Frontal cortex (tissue), 3 donors: ENCODE measurements at regions not wholly inside any gene's neighbourhood (a gene's known extent, or its start where the extent isn't known, plus 50 kb on each side); places are given as distances from the start of the nearest gene placed in this dataset.
"Not testable (repeated sequence)": the region's sequence is repeated elsewhere in the genome, so short reads cannot be mapped to it uniquely, and the experiment has no call there.

Experiments
- DNase-seq, 2 donors: peaks; one replicate each; pipeline ENCODE4 v3.0.0; 2012; ENCODE audit warnings: low spot score in 2 of 2
- FAIRE-seq: peaks from 2 replicates; lab custom pipeline; 2012; peaks lifted over from hg19 to GRCh38; lab: Jason Lieb, UNC
- donor health status: control.
- donor health status: control.
- donor health status: control.

DNA sequence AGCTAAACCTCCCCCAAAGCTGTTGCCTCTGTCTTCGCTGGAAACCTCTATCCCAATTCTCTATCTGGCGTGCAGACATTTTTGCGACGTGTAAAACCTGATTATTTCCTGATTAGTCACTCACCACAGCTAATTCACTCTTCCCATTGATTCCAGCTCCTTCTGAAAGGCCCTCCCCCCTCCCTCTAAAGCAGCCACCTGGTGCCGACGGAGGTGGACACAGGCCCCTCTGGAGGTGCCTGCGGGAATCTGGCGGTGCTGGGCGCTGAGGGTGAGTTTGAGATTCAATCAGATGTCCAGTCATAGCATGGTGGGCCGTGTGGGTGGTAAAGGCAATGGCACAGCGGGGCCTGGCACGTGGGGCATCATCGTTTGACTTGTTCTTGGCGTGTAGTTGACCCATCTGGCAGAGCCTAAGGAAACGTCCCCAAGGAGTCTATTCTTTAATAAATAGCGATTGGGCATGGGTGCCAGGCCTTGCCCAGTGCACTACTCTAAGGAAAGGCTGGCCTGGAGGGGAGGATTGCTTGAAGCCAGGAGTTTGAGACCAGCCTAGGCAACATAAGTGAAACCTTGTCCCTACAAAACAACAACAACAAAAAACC lies 271.1 kb upstream of the MVB12B start:
- DNase-seq = no peak
- FAIRE-seq = no peak

DNA sequence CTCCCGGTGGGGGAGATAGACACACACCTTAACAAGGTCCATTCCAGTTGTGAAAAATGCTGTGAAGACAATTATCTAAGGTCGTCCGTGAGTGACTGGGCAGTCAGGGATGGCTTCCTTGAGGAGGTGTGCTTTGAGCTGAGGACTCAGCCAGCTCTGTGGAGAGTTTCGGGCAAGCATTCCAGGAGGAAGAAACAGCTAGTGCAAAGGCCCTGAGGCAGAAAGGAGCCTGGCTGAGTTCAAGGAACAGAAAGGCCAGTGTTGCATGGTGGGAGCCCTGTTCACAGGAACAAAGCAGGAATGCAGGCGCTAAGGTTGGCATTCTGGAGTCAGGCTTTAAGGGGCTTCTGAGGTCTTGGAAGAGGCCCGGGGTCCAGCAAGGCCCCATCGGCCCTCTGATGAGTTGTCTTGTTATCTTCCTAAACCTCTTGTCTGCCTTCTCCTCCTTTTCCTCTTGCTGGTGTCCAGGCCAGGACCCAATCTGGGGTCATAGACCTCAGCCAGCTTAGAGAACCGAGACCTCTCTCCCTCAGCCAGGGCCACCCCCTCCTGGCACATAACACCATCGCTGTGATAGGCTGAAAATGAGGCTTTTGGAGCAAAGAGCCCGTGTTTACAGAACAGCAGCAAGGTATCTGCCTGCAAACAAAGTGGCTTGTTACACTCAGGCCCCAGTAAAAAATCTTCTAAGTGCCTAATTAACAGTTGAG lies 270.2 kb upstream of the MVB12B start:
- DNase-seq (no peak), FAIRE-seq (no peak)

DNA sequence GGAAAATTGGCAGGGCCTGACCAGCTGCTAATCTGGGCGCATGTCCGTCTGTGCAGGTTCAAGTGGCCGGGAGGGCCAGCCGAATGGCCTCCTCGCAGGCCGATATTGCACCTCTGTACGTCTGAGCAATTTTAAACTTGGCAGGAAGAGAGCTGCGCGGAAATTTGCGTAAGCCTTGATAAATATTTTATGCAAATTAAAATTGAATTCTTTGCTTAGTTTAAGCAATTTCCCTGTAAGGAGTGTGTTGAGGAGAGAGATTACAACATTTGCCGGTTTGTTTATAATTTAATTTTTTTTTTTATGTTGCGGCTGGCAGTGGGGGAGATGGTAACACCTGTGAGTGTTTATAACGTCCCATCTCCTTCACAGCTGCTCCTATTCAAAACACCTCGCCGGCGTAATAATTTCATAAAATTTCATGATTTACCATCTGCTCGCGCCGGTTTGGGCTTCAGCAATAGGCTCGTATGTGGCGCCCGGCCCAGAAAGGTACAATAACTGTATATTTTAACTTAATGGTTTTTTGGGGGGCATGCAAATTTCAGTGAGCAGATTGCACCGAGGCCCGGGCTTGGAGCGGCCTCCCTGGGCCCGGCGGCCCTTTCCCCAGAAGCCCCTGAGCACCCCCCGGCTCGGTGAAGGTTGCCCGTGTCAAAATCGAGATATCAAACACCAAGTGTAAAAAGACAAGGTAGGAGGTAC lies 269.4 kb upstream of the MVB12B start:
- DNase-seq (no peak), FAIRE-seq (no peak)

DNA sequence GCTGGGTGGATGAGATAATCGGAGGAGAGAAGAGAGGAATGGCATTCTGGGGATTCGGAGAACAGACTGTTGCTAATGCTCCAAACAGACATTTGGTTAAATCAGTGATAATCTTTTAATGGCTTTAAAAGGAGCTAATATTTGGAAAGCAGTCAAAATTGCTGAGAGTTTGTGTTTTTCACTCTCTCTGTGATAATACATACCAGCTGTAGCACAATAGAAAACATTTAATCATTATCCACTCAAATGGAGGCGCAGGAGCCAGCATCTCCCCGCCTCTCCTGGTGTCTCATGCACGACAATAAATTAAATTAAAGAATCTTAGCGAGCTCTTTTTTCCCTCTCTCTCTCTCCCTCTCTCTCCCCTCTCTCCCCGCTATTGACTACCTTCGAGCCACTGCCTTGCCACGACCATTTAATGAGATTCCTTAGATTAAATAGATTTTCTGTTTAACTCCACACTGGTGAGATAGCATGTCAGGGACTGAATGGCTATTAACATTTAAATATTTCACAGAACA lies 268.6 kb upstream of the MVB12B start:
- DNase-seq (no peak), FAIRE-seq (no peak)

DNA sequence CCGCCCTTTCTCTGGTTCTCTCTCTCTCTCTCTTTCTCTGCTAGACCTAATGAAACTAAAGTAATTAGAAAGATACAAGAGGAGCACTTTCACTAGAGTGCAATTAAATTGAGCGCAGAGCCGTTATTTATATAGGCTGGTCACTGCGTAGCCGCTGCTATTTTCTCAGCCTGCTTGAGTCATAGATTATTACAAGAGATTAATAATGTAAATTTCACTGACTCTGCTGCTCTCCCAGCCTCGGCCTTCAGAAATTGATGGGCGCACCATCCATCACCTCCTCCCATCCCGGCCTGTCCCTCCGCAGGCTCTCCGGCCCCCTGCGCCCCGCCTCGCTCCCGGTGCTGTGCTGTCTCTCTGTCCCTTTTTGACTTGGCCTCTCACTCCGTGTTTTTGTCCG lies 268.0 kb upstream of the MVB12B start:
- no peak for FAIRE-seq
- DNase-seq = no peak

DNA sequence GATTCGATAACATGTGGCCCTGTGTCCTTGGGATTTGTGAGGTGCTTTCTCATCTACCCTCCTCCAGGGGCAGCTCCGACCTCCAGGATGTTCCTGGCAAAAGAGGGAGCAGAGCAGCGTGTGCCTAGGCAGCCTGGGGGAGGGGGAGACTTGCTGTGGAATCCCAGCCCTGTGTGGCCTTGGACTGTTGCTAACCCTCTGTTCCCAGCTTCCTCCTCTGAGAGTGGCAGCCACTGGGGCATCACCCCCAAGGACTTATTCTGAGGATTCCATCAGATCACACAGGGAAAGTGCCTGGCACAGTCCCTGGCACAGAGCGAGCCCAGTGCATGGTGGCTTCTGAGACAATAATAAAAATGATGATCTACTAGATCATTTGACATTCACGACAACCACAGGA lies 265.1 kb upstream of the MVB12B start:
- no peak for DNase-seq
- no peak for FAIRE-seq

DNA sequence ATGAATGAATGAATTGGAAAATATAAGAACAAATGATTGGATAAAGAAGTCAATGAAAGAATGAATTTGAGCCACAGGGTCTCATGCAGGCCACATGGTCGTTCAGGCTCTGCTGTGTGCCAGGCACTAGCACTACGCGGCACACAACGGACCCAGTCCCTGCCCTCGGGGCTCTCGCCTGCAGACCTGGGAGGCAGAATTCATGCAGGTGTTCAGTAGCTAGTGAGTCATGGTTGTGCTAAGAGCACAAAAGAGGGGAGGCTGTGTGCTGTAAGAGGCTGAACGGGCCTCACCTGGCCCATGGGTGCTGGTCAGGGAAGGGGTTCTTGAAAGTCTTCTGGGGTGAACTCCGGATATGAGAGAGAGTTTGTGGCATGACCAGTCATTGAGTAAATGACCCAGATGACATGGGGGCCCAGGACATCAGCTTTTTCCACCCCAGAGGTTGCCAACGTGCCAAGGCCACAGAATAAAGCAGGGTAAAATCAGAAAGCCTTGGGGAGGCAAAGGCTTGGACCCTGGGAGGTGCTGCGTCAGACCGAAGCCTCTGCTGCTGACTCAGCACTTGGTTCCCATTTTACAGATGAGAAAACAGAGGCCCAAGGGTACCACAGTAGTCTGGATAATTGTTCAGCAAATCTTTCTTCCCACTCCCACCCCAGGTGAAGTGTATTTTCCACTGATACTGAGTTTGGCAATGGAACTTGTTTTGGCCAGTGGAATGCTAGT lies 264.3 kb upstream of the MVB12B start:
- FAIRE-seq = no peak
- DNase-seq = no peak

DNA sequence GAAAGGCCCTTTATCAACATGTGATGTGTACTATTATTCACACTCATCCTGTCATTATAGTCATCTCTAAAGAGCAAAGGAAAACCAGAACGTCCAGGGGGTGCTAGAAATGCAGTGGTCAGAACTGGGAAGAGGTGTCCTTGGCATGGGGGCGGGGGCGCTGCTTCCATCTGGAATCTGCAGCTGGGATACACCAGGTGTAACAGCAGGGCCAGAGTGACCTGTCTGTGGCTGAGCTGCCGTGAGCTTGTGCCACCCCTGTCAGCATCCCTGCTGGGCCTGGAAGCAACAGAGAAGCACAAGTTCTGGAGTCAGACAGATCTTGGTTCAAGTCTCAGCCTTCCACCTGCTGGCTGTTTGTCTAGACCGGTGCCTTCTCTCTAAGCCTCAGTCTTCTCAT lies 263.3 kb upstream of the MVB12B start:
- no peak for FAIRE-seq
- DNase-seq = no peak

DNA sequence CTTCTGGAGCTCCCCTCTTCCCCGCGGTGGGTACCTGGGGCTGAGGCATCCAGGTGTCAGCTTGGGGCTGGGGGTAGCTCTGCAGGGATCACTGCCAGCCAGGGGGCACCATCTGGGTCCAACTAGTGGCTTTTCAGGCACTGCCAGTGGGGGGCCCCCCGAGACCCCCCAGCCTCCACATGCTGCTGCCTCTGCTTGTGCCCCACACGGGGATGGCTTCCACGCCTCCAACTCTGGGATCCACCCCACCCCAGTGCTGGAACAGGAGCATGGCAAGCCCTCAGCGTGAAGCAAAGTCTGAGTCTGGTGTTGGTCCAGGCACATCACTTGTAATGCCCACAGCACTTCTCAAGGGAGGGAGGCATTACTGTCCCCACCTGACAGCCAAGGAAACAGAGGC lies 260.5 kb upstream of the MVB12B start:
- FAIRE-seq = no peak
- no peak for DNase-seq

DNA sequence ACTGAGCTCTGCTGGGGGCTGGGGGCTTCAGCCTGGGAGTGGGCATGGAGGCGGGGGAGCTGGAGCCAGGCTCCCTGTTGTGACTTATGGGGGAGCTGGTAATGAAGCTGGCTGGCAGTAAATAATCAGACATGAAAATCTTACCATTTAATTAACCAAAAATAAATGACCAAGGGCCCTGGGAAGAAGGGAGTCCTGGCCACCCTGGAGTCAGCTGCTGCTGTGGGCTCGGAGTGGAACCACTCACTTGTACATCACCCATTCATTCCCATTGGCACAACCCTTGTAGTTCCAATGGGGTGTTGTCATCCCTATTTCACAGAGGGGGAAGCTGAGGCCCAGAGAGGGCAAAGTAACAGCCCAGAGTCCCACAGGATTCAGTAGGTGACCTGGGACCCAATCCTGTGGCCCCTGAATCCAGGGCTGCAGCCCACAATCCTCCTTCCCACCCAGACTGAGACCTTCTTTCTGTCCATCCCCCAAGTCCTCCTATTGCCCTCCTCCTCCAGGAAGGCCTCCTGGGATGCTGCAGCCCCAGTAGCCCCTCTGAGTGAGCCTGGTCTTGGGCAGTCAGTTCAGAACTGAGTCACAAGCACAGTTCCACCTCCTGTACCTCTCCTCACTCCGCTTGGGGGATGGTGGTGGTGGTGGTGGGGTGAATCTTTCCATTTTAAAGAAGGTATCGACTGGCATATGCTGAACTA lies 259.4 kb upstream of the MVB12B start:
- FAIRE-seq (no peak), DNase-seq (no peak)

DNA sequence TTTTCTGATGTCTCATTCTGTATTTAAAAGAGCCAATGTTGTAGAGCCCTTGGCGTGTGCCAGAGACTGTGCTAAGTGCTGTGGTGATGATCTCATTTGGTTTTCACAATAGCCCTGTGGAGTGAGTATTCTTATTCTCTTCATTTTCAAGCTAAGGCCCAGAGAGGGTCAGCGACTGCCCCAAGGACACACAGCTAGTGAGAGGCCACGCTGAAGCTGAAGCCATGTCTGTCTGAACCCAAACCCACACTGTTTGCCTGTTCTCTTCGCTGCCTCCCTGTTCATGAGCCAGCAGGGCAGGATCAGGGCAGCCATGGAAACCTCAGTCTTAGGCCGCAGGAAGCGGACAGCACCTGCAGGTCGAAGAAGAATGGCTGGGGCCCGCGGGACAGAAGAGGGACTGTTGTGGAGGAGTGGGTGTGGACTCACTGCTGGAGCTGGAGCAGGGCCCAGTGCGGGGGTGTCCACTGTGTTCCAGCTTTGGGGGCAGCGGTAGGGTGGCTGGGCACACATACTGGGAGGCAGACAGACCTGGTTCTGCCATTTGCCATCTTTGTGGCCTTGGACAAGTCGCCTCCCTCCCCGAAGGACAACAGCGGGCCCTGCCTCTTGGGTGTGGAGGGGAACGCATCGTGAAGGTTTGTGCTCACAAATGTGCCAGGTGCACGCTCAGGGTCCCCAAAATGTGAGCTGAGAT lies 257.9 kb upstream of the MVB12B start:
- DNase-seq (no peak), FAIRE-seq (no peak)

DNA sequence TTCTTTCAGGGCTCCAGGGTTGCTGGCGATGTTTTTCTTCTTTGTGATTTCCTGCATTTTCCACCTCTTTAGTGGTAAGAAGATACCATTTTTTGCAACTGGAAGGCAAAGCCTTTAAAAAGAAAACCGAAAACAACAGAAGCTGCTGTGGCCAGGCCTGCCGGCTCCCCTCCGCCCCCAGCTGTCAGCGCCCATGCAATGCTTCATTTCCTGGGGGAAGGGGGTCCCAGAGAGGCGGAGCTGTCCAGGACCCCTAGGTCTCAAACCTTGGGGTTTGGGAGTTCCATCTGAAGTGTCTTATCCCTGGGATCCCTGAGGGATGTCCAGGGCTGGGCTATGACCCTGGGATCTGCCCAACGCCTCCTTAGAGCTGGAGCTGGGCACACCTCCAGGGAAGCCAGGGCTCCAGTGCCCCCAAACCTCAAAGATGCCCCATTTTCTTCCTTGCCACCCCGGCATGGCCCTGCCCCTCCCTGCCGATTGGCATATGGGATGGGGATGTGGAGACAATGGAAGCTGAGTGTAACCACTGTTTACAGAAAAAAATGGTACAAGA lies 257.2 kb upstream of the MVB12B start:
- DNase-seq (no peak), FAIRE-seq (no peak)

DNA sequence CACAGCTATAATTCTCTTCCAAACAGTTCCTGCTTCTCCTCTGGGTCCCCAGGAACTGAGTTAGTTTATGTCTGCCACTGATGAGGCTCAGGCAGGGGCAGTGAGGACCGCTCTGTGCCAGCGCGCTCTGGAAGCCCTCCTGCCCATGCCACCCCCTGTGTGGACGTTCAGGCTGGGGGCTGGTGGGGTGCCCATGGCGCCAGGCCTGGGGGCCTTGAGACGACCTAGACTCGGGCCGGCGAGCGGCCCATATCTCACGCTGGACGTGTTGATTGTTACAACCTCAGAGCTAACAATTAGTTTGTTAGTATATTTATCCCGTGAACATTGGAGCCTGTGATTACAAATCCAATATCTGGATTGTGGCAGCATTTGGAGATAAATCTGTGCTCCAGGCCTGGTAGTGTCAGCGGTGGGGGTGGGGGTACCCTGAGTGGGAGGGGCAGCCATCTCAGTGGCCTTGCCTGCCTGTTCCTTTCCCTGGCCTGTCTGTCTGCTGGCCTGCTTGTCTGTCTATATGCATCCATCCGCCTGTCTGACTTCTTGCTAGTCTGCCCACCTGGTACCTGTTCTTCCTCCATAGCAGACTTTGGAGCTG lies 256.5 kb upstream of the MVB12B start:
- DNase-seq (no peak), FAIRE-seq (no peak)

DNA sequence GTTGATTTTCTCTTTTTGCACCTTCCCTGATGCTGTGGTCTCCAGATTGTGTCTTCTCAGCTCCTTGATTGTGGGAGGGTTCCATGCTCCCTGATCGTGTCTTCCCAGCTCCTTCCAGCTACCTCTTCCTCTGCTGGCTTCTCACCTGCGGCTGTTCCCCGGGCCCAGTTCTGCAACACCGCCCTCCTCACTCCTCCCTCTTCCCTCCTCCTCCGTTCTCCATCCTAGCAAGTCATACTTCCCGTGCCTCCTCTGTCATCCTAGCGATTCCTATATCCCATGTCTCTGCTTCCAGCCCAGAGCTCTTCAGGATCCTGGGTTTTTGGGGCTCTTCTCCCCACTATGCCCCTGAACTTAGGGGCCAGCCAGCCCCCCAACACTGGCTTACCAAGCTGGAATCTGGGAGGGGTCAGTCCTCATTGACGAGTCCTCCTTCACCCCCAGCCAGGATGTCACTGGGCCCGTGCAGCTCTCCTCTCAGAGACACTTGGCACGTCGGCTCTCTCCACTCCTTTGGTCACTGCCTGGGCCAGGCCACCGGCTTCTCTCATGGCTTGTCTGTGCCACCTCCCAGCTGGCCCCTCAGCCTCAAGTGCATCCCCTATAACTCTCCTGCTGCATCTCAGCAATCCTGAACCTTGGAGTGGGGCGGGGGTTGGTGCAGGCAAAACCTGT lies 255.4 kb upstream of the MVB12B start:
- FAIRE-seq (no peak), DNase-seq (no peak)

DNA sequence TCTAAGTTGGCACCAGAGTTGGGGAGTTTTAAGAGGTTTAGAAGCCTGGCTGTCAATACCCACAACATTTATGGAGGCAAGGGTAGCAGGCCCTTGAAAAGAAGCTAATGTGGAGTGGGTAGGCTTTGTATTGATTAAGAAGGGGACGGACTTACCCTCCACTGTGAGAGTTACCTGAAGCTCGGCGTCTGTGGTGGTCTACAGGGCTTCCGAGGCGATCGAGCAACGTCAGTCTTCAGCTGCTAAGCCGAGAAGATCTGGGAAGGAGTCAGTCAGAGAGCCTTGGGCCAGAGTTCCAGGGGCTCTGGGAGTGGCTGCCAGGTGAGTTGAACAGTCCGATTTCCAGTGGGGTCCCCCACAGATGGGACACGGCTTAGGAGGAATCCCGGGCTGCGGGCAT lies 249.0 kb upstream of the MVB12B start:
- not testable (repeated sequence) for FAIRE-seq

DNA sequence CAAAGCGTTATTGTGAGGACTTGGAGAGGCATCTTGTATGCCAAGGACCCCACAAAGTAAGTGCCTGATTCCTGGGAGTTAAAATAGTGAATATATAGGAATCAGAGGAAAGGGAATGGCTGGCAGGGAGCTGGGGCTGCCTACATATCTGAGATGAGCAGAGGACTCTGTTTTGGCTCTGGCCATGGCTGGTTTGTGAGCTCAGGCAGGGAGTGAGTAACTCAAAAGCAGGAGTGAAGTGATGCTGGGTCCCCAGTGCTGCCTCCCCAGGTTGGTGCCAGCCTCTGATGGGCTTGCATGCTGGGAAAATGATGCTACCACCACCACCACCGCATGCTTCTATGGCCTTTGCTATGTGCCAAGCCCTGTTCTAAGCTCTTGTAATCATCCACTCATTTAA lies 246.0 kb upstream of the MVB12B start:
- FAIRE-seq (no peak), DNase-seq (no peak)

More for the DNA sequence above, 249.0 kb upstream of the MVB12B start:
- DNase-seq = not testable (repeated sequence)

DNA sequence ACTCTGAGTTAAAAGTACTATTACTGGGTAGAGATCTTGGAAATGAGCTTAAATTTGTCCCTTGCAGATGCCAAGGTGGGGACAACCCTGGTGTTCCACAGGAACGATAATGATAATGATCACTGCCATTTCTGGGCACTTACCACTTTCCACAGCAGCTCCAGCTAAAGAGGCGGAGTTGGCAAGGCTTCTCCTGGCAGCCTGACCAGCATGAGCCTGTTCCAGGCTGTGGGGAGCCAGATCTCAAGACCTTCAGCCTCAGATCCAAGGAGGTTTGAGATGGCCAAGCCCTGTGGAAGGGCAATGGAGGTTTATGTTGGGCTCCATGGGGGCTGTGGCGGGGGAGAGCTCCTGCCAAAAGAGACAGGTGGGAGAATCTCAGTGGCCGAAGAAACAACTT lies 244.9 kb upstream of the MVB12B start:
- DNase-seq (no peak), FAIRE-seq (no peak)

DNA sequence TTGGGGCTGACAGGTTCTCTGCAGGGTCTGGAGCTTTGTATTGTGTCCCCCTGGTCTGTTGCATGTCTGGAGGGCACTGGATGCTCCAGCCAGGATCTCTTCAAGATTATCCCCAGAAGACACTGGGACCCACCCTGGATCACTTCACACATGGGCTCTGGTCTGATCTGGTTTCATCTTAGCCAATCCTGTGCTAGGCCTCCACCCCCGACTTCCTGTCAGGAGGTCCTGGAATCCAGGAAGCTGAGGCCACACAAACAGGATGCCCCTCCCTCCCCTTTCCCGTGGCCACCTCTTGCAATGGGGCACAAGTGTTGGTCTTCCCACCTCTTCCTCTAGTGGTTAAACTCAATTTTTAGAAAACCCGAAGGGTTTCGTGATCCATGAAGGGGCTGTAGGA lies 242.6 kb upstream of the MVB12B start:
- DNase-seq (no peak), FAIRE-seq (no peak)
